IPS-NIHi7 (cell line): ENCODE measurements at regions not wholly inside any gene's neighbourhood (a gene's known extent, or its start where the extent isn't known, plus 50 kb on each side); places are given as distances from the start of the nearest gene placed in this dataset.
"Not testable (repeated sequence)": the region's sequence is repeated elsewhere in the genome, so short reads cannot be mapped to it uniquely, and the experiment has no call there.

Experiments used
- DNase-seq: peaks from one replicate; pipeline ENCODE4 v3.0.0; 2012; ENCODE audit warnings: mixed read lengths; ENCODE audit errors: extremely low spot score

GRCh38 chr2:150371044-150371818, 116.2 kb downstream of the RND3 start:
- peak; percentile 23 for DNase-seq

GRCh38 chr2:150370561-150370960, 116.9 kb downstream of the RND3 start:
- DNase-seq, result no peak

- DNase-seq, result no peak
Measured at GRCh38 chr2:150369862-150370261, 117.6 kb downstream of the RND3 start.

- DNase-seq, result no peak
Measured at GRCh38 chr2:150358468-150358807, 129.0 kb downstream of the RND3 start.

- no peak for DNase-seq
Measured at GRCh38 chr2:150357770-150358467, 129.5 kb downstream of the RND3 start.

- DNase-seq, result peak; percentile 16
Measured at GRCh38 chr2:150355440-150355839, 132.0 kb downstream of the RND3 start.

- DNase-seq, result no peak
Measured at GRCh38 chr2:150353376-150353775, 134.1 kb downstream of the RND3 start.

- no peak for DNase-seq
Measured at GRCh38 chr2:150351922-150352321, 135.5 kb downstream of the RND3 start.

- no peak for DNase-seq
Measured at GRCh38 chr2:150350500-150350899, 137.0 kb downstream of the RND3 start.

GRCh38 chr2:150346806-150347205, 140.7 kb downstream of the RND3 start:
- no peak for DNase-seq

- DNase-seq, result no peak
Measured at GRCh38 chr2:150341982-150342680, 145.3 kb downstream of the RND3 start.

- DNase-seq, result no peak
Measured at GRCh38 chr2:150339951-150340350, 147.5 kb downstream of the RND3 start.

- DNase-seq, result no peak
Measured at GRCh38 chr2:150339282-150339681, 148.2 kb downstream of the RND3 start.

- no peak for DNase-seq
Measured at GRCh38 chr2:150335596-150335995, 151.9 kb downstream of the RND3 start.

GRCh38 chr2:150332383-150332782, 155.1 kb downstream of the RND3 start:
- DNase-seq, result no peak

GRCh38 chr2:150327564-150328489, 159.6 kb downstream of the RND3 start:
- no peak for DNase-seq

- no peak for DNase-seq
Measured at GRCh38 chr2:150325656-150326314, 161.7 kb downstream of the RND3 start.

- DNase-seq, result not testable (repeated sequence)
Measured at GRCh38 chr2:150323071-150323470, 164.4 kb downstream of the RND3 start.

- DNase-seq, result no peak
Measured at GRCh38 chr2:150320608-150321007, 166.9 kb downstream of the RND3 start.

GRCh38 chr2:150319658-150320555, 167.6 kb downstream of the RND3 start:
- DNase-seq, result no peak
